Keratinocyte (primary cell): ENCODE measurements at regions not wholly inside any gene's neighbourhood (a gene's known extent, or its start where the extent isn't known, plus 50 kb on each side); places are given as distances from the start of the nearest gene placed in this dataset.
"Not testable (repeated sequence)": the region's sequence is repeated elsewhere in the genome, so short reads cannot be mapped to it uniquely, and the experiment has no call there.

Experiments used
- DNase-seq: peaks from one replicate; pipeline ENCODE4 v3.0.0-alpha.2; 2011; ENCODE audit warnings: low read depth, missing footprints, low spot score
- FAIRE-seq: peaks from 2 replicates; lab custom pipeline; 2011; peaks lifted over from hg19 to GRCh38; lab: Jason Lieb, UNC
- H2AFZ ChIP-seq: 2 replicates; pipeline ENCODE4 v1.6.0; 2012; ENCODE audit warnings: low read length, control low read depth, inconsistent platforms; ENCODE audit not compliant: control insufficient read depth
- H3K27ac ChIP-seq: 2 replicates; pipeline ENCODE4 v1.5.1; 2011; ENCODE audit warnings: low read length; ENCODE audit not compliant: control insufficient read depth, insufficient read depth
- H3K27me3 ChIP-seq: 3 replicates; pipeline ENCODE4 v1.6.0; 2011; ENCODE audit warnings: low read length; ENCODE audit not compliant: control insufficient read depth, insufficient read depth; ENCODE audit errors: extremely low read depth
- H3K36me3 ChIP-seq, 2 experiments: 2 replicates in 1 of 2; 3 replicates in 1 of 2; pipeline ENCODE4 v1.5.1; 2011; ENCODE audit warnings: low read length in 2 of 2, mild to moderate bottlenecking in 1 of 2; ENCODE audit not compliant: control insufficient read depth in 2 of 2, insufficient read depth in 2 of 2; ENCODE audit errors: extremely low read depth in 1 of 2
- H3K4me1 ChIP-seq: 3 replicates; pipeline ENCODE4 v1.5.1; 2011; ENCODE audit warnings: low read length; ENCODE audit not compliant: control insufficient read depth, insufficient read depth; ENCODE audit errors: extremely low read depth
- H3K4me2 ChIP-seq: 3 replicates; pipeline ENCODE4 v1.6.0; 2011; ENCODE audit warnings: low read depth, low read length; ENCODE audit not compliant: control insufficient read depth, insufficient read depth; ENCODE audit errors: extremely low read depth
- H3K4me3 ChIP-seq, 3 experiments: fragments of 200-600 bp in 1 of 3; sonication (generic) in 1 of 3; 2 replicates in 2 of 3; 3 replicates in 1 of 3; pipeline ENCODE4 v1.5.1; 2011 to 2016; ENCODE audit warnings: low read length in 3 of 3, mild to moderate bottlenecking in 3 of 3, control low read depth in 2 of 3, inconsistent platforms in 1 of 3, low read depth in 1 of 3, mixed read lengths in 1 of 3, mixed run types in 1 of 3, moderate library complexity in 1 of 3; ENCODE audit not compliant: control insufficient read depth in 2 of 3, insufficient read depth in 2 of 3; ENCODE audit errors: extremely low read depth in 1 of 3
- H3K79me2 ChIP-seq: 2 replicates; pipeline ENCODE4 v1.6.0; 2012; ENCODE audit warnings: low read length; ENCODE audit not compliant: control insufficient read depth, insufficient read depth
- H3K9ac ChIP-seq: 3 replicates; pipeline ENCODE4 v1.6.0; 2011; ENCODE audit warnings: low read length; ENCODE audit not compliant: control insufficient read depth, insufficient read depth; ENCODE audit errors: extremely low read depth
- H3K9me1 ChIP-seq: 3 replicates; pipeline ENCODE4 v1.6.0; 2011; ENCODE audit warnings: low read length; ENCODE audit not compliant: control insufficient read depth, insufficient read depth; ENCODE audit errors: extremely low read depth
- H3K9me3 ChIP-seq: 2 replicates; pipeline ENCODE4 v1.5.1; 2012; ENCODE audit warnings: low read depth, low read length; ENCODE audit not compliant: control insufficient read depth
- H4K20me1 ChIP-seq: 3 replicates; pipeline ENCODE4 v1.6.0; 2011; ENCODE audit warnings: low read length; ENCODE audit not compliant: control insufficient read depth, insufficient read depth; ENCODE audit errors: extremely low read depth
- CTCF ChIP-seq, 3 experiments: IDR thresholded peaks in 1 of 3; conservative IDR thresholded peaks in 1 of 3; optimal IDR thresholded peaks in 1 of 3; 2 replicates in 2 of 3; 3 replicates in 1 of 3; pipeline versions ENCODE3 to v1.5.1; 2011; ENCODE audit warnings: low read length in 3 of 3, mild to moderate bottlenecking in 3 of 3, moderate library complexity in 2 of 3, control low read depth in 1 of 3, inconsistent platforms in 1 of 3; ENCODE audit not compliant: insufficient read depth in 2 of 3; ENCODE audit errors: extremely low read depth in 1 of 3
- EZH2 ChIP-seq: IDR thresholded peaks from one replicate; pipeline ENCODE4 v1.6.1; 2012; ENCODE audit warnings: inconsistent platforms, mild to moderate bottlenecking, low read length, moderate library complexity
- dilution Hi-C: fragments of 300-500 bp; cut with MboI; formaldehyde crosslinking; loops from one replicate; pipeline ENCODE4 v1.7.0; 2020; ENCODE audit warnings: low sequenced_read_pairs; ENCODE audit not compliant: extremely low pct_ligation_motif_present

- no peak for TF ChIP-seq EZH2
- H3K9me3 ChIP-seq: no peaks in the 10 kb centered on the region
- no peak overlapping the region for H3K27ac ChIP-seq
- H3K4me2 ChIP-seq: no peak overlapping the region
- no peaks in the 10 kb centered on the region for H3K36me3 ChIP-seq
- H3K9me1 ChIP-seq: no peaks in the 10 kb centered on the region
- no peaks in the 10 kb centered on the region for H3K27me3 ChIP-seq
- no peaks in the 10 kb centered on the region for H3K4me1 ChIP-seq
- DNase-seq (no peak), FAIRE-seq (no peak)
- no peak overlapping the region for H3K4me3 ChIP-seq
- no peak overlapping the region for H2AFZ ChIP-seq
- H3K9ac ChIP-seq: no peak overlapping the region
- no peaks in the 10 kb centered on the region for H4K20me1 ChIP-seq
- dilution Hi-C loops: no loop called here
- no peaks in the 10 kb centered on the region for H3K79me2 ChIP-seq
These were observed 356.0 kb upstream of the DPP6 start for GRCh38 chr7:153696242-153696641.

GRCh38 chr7:153698046-153698445, 354.2 kb upstream of the DPP6 start:
- H3K79me2 ChIP-seq: no peaks in the 10 kb centered on the region
- no peaks in the 10 kb centered on the region for H3K27me3 ChIP-seq
- FAIRE-seq: no peak
- H3K27ac ChIP-seq: no peak overlapping the region
- no peak overlapping the region for H2AFZ ChIP-seq
- no peak overlapping the region for H3K4me2 ChIP-seq
- H3K9ac ChIP-seq: no peak overlapping the region
- no peaks in the 10 kb centered on the region for H3K9me1 ChIP-seq
- TF ChIP-seq EZH2 (no peak), CTCF (optimal IDR thresholded peaks at IDR 0.05 in 1 of 3, IDR thresholded peaks at IDR 0.05 in 1 of 3, conservative IDR thresholded peaks at IDR 0.05 in 1 of 3; ENCODE audit: extremely low read depth in 1 of 3, insufficient read depth in 2 of 3, low read length in 3 of 3) (no peak)
- dilution Hi-C loops: no loop called here
- H3K4me1 ChIP-seq: no peaks in the 10 kb centered on the region
- no peaks in the 10 kb centered on the region for H4K20me1 ChIP-seq
- DNase-seq: no peak
- no peaks in the 10 kb centered on the region for H3K36me3 ChIP-seq
- H3K9me3 ChIP-seq: no peaks in the 10 kb centered on the region
- H3K4me3 ChIP-seq: no peak overlapping the region

GRCh38 chr7:153701678-153702077, 350.5 kb upstream of the DPP6 start:
- Histone ChIP-seq H3K36me3 (no peaks in the 10 kb centered on the region), H2AFZ (no peak overlapping the region), H3K4me1 (no peaks in the 10 kb centered on the region), H3K9ac (no peak overlapping the region), H3K27ac (no peak overlapping the region), H3K4me2 (no peak overlapping the region), H4K20me1 (no peaks in the 10 kb centered on the region), H3K4me3 (no peak overlapping the region), H3K9me3 (no peaks in the 10 kb centered on the region), H3K27me3 (no peaks in the 10 kb centered on the region), H3K9me1 (no peaks in the 10 kb centered on the region), H3K79me2 (no peaks in the 10 kb centered on the region)
- dilution Hi-C loops: no loop called here
- FAIRE-seq (no peak), DNase-seq (no peak)
- TF ChIP-seq EZH2: no peak
- no peak for TF ChIP-seq CTCF (optimal IDR thresholded peaks at IDR 0.05 in 1 of 3, IDR thresholded peaks at IDR 0.05 in 1 of 3, conservative IDR thresholded peaks at IDR 0.05 in 1 of 3; ENCODE audit: extremely low read depth in 1 of 3, insufficient read depth in 2 of 3, low read length in 3 of 3)

- H3K36me3 ChIP-seq, H3K79me2 ChIP-seq, FAIRE-seq, H4K20me1 ChIP-seq, H2AFZ ChIP-seq, H3K4me3 ChIP-seq, DNase-seq, H3K9me3 ChIP-seq, dilution Hi-C loops, H3K9ac ChIP-seq, H3K4me2 ChIP-seq, H3K9me1 ChIP-seq, H3K4me1 ChIP-seq, H3K27me3 ChIP-seq, H3K27ac ChIP-seq: not testable (repeated sequence)
These were observed 328.3 kb upstream of the DPP6 start for GRCh38 chr7:153723892-153724291.
